Activated CD4-positive, CD25-positive, alpha-beta regulatory T cell (primary cell): ENCODE measurements at regions not wholly inside any gene's neighbourhood (a gene's known extent, or its start where the extent isn't known, plus 50 kb on each side); places are given as distances from the start of the nearest gene placed in this dataset.
"Not testable (repeated sequence)": the region's sequence is repeated elsewhere in the genome, so short reads cannot be mapped to it uniquely, and the experiment has no call there.

Experiments used
- DNase-seq, 4 experiments: peaks; one replicate each; lab custom pipeline; 2025; lab: John Stamatoyannopoulos, UW

- not testable (repeated sequence) for DNase-seq
Measured at GRCh38 chr2:88802026-88802425, 110.6 kb downstream of the RPIA start.

- DNase-seq: no peak
Measured at GRCh38 chr2:88807237-88807962, 115.9 kb downstream of the RPIA start.

- no peak for DNase-seq
Measured at GRCh38 chr2:88808083-88808482, 116.6 kb downstream of the RPIA start.

GRCh38 chr2:88808652-88809051 lies 117.2 kb downstream of the RPIA start:
- no peak for DNase-seq

GRCh38 chr2:88809216-88809615 lies 117.7 kb downstream of the RPIA start:
- no peak for DNase-seq

- no peak for DNase-seq
Measured at GRCh38 chr2:88810017-88810416, 118.5 kb downstream of the RPIA start.

- DNase-seq: no peak
Measured at GRCh38 chr2:88810488-88810887, 119.0 kb downstream of the RPIA start.

GRCh38 chr2:88811233-88811632 lies 119.8 kb downstream of the RPIA start:
- no peak for DNase-seq

- DNase-seq: no peak
Measured at GRCh38 chr2:88811681-88812080, 120.2 kb downstream of the RPIA start.

GRCh38 chr2:88813612-88814011 lies 122.1 kb downstream of the RPIA start:
- DNase-seq: no peak

- DNase-seq: no peak
Measured at GRCh38 chr2:88815282-88815681, 123.8 kb downstream of the RPIA start.

GRCh38 chr2:88815697-88816096 lies 124.2 kb downstream of the RPIA start:
- no peak for DNase-seq

- DNase-seq: no peak
Measured at GRCh38 chr2:88818381-88818780, 126.9 kb downstream of the RPIA start.

GRCh38 chr2:88824951-88825350 lies 133.5 kb downstream of the RPIA start:
- DNase-seq: no peak

GRCh38 chr2:88826399-88826798 lies 134.9 kb downstream of the RPIA start:
- DNase-seq: no peak

- DNase-seq: no peak
Measured at GRCh38 chr2:88827821-88828220, 136.3 kb downstream of the RPIA start.

- DNase-seq: no peak
Measured at GRCh38 chr2:88828397-88829137, 137.1 kb downstream of the RPIA start.

- no peak for DNase-seq
Measured at GRCh38 chr2:88829607-88830463, 138.4 kb downstream of the RPIA start.

GRCh38 chr2:88831071-88831791 lies 139.8 kb downstream of the RPIA start:
- DNase-seq: no peak

- peak in 3 of 4 experiments; percentile 13 to 16 (median 13) for DNase-seq
Measured at GRCh38 chr2:88831792-88832248, 140.3 kb downstream of the RPIA start.

- no peak for DNase-seq
Measured at GRCh38 chr2:88832311-88832991, 141.0 kb downstream of the RPIA start.
